Panc1 (cell line): ENCODE measurements at regions not wholly inside any gene's neighbourhood (a gene's known extent, or its start where the extent isn't known, plus 50 kb on each side); places are given as distances from the start of the nearest gene placed in this dataset.
"Not testable (repeated sequence)": the region's sequence is repeated elsewhere in the genome, so short reads cannot be mapped to it uniquely, and the experiment has no call there.

Experiments used
- ATAC-seq: fragments of 200-7000 bp; cut with Tn5 transposase; 2 replicates; pipeline ENCODE4 v1.9.1; 2020; ENCODE audit warnings: mild to moderate bottlenecking, moderate library complexity
- BruUV-seq: library from RNA; stranded (reverse); fragments of 400-500 nt; replicated peaks from 2 replicates; lab custom pipeline; 2021; lab: Mats Ljungman, UMichigan
- CTCF ChIA-PET: fragments of 300-600 bp; sonication (Branson Sonifier 250); formaldehyde crosslinking; loops from one replicate; lab custom pipeline; 2022; ENCODE audit warnings: antibody characterized with exemption; lab: Charles Lee
- POLR2A ChIA-PET: fragments of 300-600 bp; sonication (Branson Sonifier 250); formaldehyde crosslinking; loops from one replicate; lab custom pipeline; 2022; ENCODE audit warnings: antibody characterized with exemption; lab: Charles Lee
- DNase-seq: peaks from one replicate; pipeline ENCODE4 v3.0.0-alpha.2; 2010; ENCODE audit warnings: low read depth, low spot score
- H3K27ac ChIP-seq: 2 replicates; pipeline ENCODE4 v1.5.1; 2011; ENCODE audit warnings: mild to moderate bottlenecking, low read length, inconsistent platforms
- H3K27me3 ChIP-seq: fragments of 200-500 bp; sonication (Bioruptor generic); 2 replicates; pipeline ENCODE4 v1.6.0; 2014; ENCODE audit warnings: low read length, inconsistent platforms; ENCODE audit not compliant: control insufficient read depth, insufficient read depth
- H3K36me3 ChIP-seq: fragments of 200-500 bp; sonication (Bioruptor generic); 2 replicates; pipeline ENCODE4 v1.5.1; 2014; ENCODE audit warnings: inconsistent platforms, mild to moderate bottlenecking, low read length, moderate library complexity; ENCODE audit not compliant: control insufficient read depth, insufficient read depth
- H3K4me1 ChIP-seq: 2 replicates; pipeline ENCODE4 v1.5.1; 2011; ENCODE audit warnings: inconsistent platforms, mild to moderate bottlenecking, low read length, moderate library complexity; ENCODE audit not compliant: control insufficient read depth, insufficient read depth
- H3K4me3 ChIP-seq, 2 experiments: 2 replicates each; pipeline ENCODE4 v1.5.1; 2011 to 2012; ENCODE audit warnings: low read depth in 2 of 2, low read length in 2 of 2, mild to moderate bottlenecking in 2 of 2, inconsistent platforms in 1 of 2, moderate library complexity in 1 of 2
- H3K9me3 ChIP-seq: fragments of 200-500 bp; sonication (Bioruptor generic); 2 replicates; pipeline ENCODE4 v1.5.1; 2014; ENCODE audit warnings: low read depth, mild to moderate bottlenecking, inconsistent platforms, low read length, moderate library complexity; ENCODE audit not compliant: control insufficient read depth, insufficient read depth
- POLR2AphosphoS5 ChIP-seq: IDR thresholded peaks from 2 replicates; pipeline ENCODE4 v1.6.1; 2012; ENCODE audit warnings: mild to moderate bottlenecking, low read depth, low read length, moderate library complexity
- SIN3A ChIP-seq: IDR thresholded peaks from 2 replicates; pipeline ENCODE4 v1.6.1; 2012; ENCODE audit warnings: low read depth, mild to moderate bottlenecking, low read length, moderate library complexity, borderline replicate concordance; ENCODE audit not compliant: insufficient read depth
- TCF7L2 ChIP-seq: IDR thresholded peaks from 2 replicates; pipeline ENCODE4 v1.6.1; 2011; ENCODE audit warnings: mild to moderate bottlenecking, low read depth, low read length, inconsistent platforms
- in situ Hi-C: cut with HindIII; loops from 2 replicates; pipeline ENCODE4 v1.10.0; 2016; ENCODE audit warnings: low sequenced_read_pairs, low pct_unique_long_range_greater_than_20kb
- intact Hi-C: fragments of 100-400 bp; cut with micrococcal nuclease; formaldehyde crosslinking; loops from one replicate; pipeline ENCODE4 v1.10.0; 2022; ENCODE audit not compliant: unreplicated experiment
- TF ChIP-seq, protein P1 (sequence below), 2 experiments: IDR thresholded peaks; 2 replicates each; pipeline ENCODE4 v1.6.1; 2011 to 2012; ENCODE audit warnings: low read depth in 2 of 2, control low read depth in 1 of 2, low read length in 1 of 2, mild to moderate bottlenecking in 1 of 2, moderate library complexity in 1 of 2; ENCODE audit not compliant: insufficient read depth in 1 of 2
- TF ChIP-seq, protein P2 (sequence below): fragments of 450-650 bp; IDR thresholded peaks from 2 replicates; pipeline ENCODE4 v1.5.1; 2017; ENCODE audit warnings: mild to moderate bottlenecking

DNA sequence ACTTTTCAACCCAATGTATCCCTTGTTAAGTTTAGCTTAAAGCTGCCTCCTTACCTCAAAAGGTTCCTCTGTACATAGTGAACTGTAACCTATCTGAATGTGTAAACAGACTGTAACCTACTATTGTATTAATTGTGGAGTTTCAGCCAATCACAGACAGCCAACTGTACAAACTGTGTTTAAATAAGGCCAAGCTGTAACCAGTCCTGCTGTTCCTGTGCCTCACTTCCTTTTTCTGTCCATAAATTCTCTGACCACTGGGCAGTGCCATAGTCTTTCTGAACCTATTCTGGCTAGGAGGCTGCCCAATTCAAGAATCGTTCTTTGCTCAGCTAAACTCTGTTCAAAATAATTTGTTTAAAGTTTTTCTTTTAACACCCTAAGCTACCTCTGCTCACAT, 74.7 kb upstream of the DAPK1 start:
- ChIA-PET CTCF (no interaction called here), POLR2A (no interaction called here)
- DNase-seq (no peak), ATAC-seq (no peak)
- Histone ChIP-seq H3K4me3 (no peak overlapping the region), H3K27ac (no peak overlapping the region), H3K36me3 (no peaks in the 10 kb centered on the region), H3K27me3 (no peaks in the 10 kb centered on the region), H3K9me3 (no peaks in the 10 kb centered on the region), H3K4me1 (no peaks in the 10 kb centered on the region)
- in situ Hi-C loops (no loop called here), intact Hi-C loops (no loop called here)
- TF ChIP-seq TCF7L2 (no peak), POLR2AphosphoS5 (no peak), SIN3A (no peak)
- TF ChIP-seq, protein P1, sequence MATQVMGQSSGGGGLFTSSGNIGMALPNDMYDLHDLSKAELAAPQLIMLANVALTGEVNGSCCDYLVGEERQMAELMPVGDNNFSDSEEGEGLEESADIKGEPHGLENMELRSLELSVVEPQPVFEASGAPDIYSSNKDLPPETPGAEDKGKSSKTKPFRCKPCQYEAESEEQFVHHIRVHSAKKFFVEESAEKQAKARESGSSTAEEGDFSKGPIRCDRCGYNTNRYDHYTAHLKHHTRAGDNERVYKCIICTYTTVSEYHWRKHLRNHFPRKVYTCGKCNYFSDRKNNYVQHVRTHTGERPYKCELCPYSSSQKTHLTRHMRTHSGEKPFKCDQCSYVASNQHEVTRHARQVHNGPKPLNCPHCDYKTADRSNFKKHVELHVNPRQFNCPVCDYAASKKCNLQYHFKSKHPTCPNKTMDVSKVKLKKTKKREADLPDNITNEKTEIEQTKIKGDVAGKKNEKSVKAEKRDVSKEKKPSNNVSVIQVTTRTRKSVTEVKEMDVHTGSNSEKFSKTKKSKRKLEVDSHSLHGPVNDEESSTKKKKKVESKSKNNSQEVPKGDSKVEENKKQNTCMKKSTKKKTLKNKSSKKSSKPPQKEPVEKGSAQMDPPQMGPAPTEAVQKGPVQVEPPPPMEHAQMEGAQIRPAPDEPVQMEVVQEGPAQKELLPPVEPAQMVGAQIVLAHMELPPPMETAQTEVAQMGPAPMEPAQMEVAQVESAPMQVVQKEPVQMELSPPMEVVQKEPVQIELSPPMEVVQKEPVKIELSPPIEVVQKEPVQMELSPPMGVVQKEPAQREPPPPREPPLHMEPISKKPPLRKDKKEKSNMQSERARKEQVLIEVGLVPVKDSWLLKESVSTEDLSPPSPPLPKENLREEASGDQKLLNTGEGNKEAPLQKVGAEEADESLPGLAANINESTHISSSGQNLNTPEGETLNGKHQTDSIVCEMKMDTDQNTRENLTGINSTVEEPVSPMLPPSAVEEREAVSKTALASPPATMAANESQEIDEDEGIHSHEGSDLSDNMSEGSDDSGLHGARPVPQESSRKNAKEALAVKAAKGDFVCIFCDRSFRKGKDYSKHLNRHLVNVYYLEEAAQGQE (IDR thresholded peaks at IDR 0.05; ENCODE audit: insufficient read depth in 1 of 2, low read depth in 2 of 2, low read length in 1 of 2), result no peak
- TF ChIP-seq, protein P2, sequence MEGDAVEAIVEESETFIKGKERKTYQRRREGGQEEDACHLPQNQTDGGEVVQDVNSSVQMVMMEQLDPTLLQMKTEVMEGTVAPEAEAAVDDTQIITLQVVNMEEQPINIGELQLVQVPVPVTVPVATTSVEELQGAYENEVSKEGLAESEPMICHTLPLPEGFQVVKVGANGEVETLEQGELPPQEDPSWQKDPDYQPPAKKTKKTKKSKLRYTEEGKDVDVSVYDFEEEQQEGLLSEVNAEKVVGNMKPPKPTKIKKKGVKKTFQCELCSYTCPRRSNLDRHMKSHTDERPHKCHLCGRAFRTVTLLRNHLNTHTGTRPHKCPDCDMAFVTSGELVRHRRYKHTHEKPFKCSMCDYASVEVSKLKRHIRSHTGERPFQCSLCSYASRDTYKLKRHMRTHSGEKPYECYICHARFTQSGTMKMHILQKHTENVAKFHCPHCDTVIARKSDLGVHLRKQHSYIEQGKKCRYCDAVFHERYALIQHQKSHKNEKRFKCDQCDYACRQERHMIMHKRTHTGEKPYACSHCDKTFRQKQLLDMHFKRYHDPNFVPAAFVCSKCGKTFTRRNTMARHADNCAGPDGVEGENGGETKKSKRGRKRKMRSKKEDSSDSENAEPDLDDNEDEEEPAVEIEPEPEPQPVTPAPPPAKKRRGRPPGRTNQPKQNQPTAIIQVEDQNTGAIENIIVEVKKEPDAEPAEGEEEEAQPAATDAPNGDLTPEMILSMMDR, result no peak
- BruUV-seq, result no TSS peak

DNA sequence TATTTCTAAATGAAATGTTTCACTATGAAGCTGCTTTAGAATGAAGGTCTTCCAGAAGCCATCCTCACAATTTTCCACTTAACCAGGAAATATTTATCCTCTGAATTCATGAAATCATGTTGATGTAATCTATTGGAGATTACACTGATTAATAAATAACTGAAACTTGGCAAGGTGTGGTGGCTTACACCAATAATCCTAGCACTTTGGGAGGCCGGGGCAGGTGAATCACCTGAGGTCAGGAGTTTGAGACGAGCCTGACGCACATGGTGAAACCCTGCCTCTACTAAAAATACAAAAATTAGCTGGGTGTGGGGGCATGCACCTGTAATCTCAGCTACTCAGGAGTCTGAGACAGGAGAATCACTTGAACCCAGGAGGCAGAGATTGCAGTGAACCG, 73.8 kb upstream of the DAPK1 start:
- BruUV-seq, result not testable (repeated sequence)

DNA sequence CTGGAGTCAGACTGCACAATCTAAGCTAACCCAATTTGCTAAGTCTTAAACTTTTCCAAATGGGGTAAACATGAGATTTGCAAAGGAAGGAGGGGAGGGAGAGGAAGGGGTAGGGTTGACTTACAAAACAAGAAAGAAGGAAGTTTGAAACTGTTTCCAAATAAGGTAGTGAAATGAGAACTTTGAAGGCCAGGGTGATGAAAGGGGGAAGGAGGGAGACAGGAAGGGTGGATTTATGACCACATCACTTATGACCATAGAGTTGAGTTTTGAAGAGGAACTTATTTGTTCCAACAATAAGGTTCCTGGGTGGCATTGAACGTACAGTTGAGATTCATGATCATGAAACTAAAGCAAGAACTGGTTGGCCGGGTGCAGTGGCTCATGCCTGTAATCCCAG, 72.5 kb upstream of the DAPK1 start:
- H3K36me3 ChIP-seq, result no peaks in the 10 kb centered on the region
- DNase-seq (no peak), ATAC-seq (no peak)
- ChIA-PET CTCF (no interaction called here), POLR2A (no interaction called here)
- H3K4me1 ChIP-seq, result no peaks in the 10 kb centered on the region
- H3K4me3 ChIP-seq, result no peak overlapping the region
- in situ Hi-C loops (no loop called here), intact Hi-C loops (no loop called here)
- H3K27me3 ChIP-seq, result no peaks in the 10 kb centered on the region
- no peak overlapping the region for H3K27ac ChIP-seq
- no peak for TF ChIP-seq POLR2AphosphoS5
- TF ChIP-seq, protein P1 (IDR thresholded peaks at IDR 0.05; ENCODE audit: insufficient read depth in 1 of 2, low read depth in 2 of 2, low read length in 1 of 2), result no peak
- TF ChIP-seq SIN3A, result no peak
- no peak for TF ChIP-seq TCF7L2
- TF ChIP-seq, protein P2, result no peak
- BruUV-seq, result no TSS peak
- no peaks in the 10 kb centered on the region for H3K9me3 ChIP-seq

More for the DNA sequence above, 73.8 kb upstream of the DAPK1 start:
- DNase-seq, H3K9me3 ChIP-seq, POLR2A ChIA-PET, in situ Hi-C loops, ATAC-seq, H3K4me3 ChIP-seq, H3K36me3 ChIP-seq, H3K4me1 ChIP-seq, CTCF ChIA-PET, H3K27me3 ChIP-seq, intact Hi-C loops, H3K27ac ChIP-seq: not testable (repeated sequence)
